T1000 (cell line): ENCODE measurements at regions not wholly inside any gene's neighbourhood (a gene's known extent, or its start where the extent isn't known, plus 50 kb on each side); places are given as distances from the start of the nearest gene placed in this dataset.
A peak's percentile ranks its signal among the peaks of the same experiment; 100 is the strongest.

Source experiments
- DNase-seq: peaks from one replicate; lab custom pipeline; 2025; ENCODE audit warnings: mixed read lengths; lab: John Stamatoyannopoulos, UW

- DNase-seq = no peak
Measured at GRCh38 chr2:55973673-55974072, 50.1 kb upstream of the EFEMP1 start.

DNA sequence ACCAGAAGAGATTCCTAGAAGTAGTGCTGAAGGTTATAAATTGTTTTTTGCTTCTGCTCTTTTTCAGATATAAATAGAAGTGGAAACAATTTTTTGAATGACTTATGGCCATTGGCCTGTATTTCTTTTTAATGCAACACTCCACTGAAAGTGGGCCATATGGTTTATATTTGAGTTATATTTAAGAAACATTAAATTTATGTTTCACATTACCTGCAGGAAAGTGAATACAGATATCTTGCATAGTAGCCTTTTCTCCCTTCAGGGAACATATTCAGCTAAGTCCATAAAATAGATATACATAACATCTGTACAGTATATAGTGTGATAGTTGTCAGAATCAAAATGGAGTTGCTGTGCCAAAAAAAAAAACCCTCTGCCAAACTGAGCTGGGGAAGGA lies 53.1 kb upstream of the EFEMP1 start:
- DNase-seq = no peak

DNA sequence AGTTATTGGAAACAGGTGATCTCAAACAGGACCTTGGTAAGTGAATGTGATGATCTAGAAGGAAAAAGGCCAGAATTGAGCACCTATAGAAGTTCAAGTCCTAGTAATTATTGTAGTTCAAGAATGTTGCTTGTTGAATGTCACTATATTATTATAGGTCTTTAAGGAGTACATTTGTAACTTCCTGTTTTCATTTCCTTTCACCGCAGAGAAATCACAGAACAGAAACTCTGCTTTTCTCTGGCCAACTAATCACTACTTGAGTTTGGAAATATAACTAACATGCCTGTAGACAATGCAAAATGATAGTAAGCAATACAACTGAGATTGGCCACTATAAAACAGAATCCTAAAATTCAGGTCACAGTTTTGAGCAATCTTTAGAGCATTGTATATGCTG lies 61.8 kb upstream of the EFEMP1 start:
- no peak for DNase-seq

DNA sequence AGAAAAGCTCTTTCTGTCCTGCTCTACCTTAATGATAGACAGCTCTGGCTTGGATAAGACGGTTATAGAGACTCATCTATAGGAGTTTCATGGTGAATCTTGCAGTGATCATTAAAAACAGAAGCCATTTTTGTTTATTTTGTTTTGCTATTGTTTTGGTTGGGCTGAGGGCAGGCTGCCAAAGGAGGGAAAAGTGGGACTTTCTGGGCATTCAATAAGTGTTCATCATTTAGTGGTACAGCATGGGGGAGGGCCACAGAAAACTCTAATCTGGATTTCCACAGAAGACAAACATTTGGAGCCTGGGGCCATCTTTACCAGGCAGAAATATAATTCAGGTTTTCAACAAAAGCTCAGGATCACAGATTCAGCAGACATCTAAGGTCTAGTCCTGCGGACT lies 62.4 kb upstream of the EFEMP1 start:
- no peak for DNase-seq

- no peak for DNase-seq
Measured at GRCh38 chr2:55986700-55987440, 63.3 kb upstream of the EFEMP1 start.

DNA sequence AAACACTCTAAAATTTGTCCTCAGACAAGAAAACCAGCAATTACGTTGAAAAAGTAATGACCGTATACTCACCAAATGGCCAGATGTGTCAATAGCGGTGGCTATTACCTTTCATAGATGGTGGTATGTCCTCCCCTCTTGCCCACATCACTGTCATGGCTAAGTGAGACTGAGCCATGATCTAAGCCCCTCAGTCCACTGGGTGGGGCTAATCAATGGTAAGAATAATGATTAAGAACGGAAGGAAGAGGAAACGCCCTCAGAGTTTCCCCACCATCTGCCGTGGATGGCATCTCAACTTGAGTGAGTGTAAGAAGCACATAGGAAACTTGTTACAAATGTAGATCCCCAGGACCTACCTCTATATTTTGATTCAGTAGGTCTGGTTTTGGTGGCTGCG lies 65.8 kb upstream of the EFEMP1 start:
- DNase-seq = no peak

GRCh38 chr2:55992455-55992854 lies 68.9 kb upstream of the EFEMP1 start:
- peak; percentile 66 for DNase-seq

GRCh38 chr2:55993685-55994084 lies 70.1 kb upstream of the EFEMP1 start:
- DNase-seq = no peak

DNA sequence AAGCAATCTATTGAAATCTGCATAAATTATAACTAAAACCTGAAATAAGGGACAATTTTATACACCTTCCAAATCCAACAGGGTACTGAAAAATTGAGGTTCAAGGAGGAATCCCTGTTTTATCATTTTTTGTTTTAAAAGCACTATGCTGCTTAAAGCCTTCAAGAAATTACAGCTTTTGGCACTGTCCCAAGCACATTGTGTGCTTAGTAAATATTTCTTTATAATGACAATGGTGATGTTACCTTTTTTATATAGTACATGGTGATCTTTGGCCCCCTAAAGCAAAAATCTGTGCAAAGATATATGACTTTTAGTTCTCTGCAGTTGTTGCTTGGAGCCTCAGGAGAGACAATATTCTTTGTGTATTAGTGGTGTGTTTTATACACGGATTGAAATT lies 71.6 kb upstream of the EFEMP1 start:
- no peak for DNase-seq

DNA sequence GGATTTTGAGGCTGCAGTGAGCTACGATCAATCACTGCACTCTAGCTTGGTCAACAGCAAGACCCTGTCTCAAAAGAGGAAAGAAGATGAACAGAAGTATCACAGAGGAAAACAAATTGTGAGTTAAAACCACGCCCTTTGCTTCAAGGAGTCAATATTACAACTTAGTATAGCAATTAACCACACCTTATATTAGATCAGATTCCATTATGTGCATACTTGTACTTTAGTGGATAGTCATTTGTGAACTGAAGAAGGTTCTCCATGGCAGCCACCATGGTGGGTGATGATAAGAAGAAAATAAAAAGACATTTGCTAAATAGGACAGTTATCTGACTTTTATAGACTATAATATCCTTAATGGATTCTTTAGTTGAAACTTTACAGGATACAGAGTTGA lies 72.3 kb upstream of the EFEMP1 start:
- DNase-seq = no peak

DNA sequence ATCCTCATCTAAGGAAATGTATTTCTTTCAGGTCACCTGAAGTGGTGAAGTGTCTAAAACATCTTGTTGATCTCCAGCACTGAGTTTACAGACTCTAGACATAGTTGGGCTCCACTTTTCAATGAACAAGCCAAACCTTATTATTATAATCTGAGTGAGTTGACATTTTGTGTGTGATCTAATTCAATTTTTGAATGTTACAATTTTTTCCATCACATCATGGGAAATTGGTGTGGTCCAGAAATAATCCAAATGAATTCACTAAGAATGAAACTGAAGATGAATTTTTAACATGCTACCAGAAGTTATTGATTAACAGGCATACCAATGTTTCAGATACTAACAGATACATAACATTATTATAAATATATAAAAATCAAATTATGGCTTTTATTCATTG lies 75.6 kb upstream of the EFEMP1 start:
- no peak for DNase-seq

GRCh38 chr2:55999790-56000189 lies 76.2 kb upstream of the EFEMP1 start:
- DNase-seq = no peak

GRCh38 chr2:56001947-56002346 lies 78.4 kb upstream of the EFEMP1 start:
- no peak for DNase-seq

DNA sequence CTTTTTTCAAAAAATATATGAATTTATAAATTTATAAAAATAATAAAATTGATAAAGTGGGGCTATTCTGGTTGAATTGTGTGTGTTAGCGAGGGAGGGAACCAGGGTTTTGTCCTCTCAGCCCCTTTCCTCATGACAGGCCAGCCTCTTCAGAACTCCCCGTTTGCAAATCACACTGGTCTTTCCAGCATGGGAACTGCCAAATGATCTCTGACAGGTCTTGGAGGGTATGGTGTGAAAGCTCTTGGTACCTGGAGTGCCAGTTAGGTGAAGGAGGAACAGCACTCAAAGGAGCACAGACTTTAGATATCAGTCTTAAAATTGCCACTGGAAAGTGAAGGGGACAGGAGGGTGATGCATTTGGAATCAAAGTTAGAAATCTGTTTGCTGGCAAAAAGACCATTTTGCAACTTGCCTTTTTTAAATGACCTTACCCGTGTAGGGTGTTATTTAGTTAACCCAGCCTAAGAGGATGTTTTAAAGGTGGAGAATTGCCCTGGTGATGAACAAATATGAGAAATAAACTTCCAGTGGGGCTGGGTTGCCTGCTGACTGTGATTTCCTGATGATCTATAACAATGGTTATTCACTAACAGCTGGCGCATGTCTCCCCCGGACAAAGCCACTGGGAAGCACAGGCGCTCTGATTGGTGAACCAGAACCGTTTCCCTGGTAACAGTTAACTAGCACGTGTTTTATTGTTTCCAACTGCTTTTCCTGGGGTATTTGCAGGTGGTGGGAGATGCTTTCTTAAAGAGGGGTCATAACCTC lies 85.3 kb upstream of the EFEMP1 start:
- no peak for DNase-seq

GRCh38 chr2:56009758-56010458 lies 86.3 kb upstream of the EFEMP1 start:
- DNase-seq = no peak

DNA sequence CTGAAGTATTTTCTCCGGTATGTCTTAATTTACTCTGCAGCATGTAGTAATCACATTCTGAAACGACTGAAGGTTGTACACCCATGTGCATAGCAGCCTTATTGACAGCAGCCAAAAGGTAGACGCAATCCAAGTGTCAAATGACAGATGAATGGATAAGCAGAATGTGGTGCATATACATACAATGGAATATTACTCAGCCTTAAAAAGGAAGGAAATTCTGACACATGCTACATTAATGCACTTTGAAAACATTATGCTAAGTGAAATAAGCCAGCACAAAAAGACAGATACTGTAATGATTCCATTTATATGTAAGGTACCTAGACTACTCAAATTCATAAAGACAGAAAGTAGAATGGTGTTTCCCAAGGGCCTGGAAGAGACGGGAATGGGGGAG lies 88.0 kb upstream of the EFEMP1 start:
- DNase-seq = no peak

GRCh38 chr2:56012221-56012765 lies 88.7 kb upstream of the EFEMP1 start:
- DNase-seq = no peak

GRCh38 chr2:56013475-56013874 lies 89.9 kb upstream of the EFEMP1 start:
- no peak for DNase-seq

DNA sequence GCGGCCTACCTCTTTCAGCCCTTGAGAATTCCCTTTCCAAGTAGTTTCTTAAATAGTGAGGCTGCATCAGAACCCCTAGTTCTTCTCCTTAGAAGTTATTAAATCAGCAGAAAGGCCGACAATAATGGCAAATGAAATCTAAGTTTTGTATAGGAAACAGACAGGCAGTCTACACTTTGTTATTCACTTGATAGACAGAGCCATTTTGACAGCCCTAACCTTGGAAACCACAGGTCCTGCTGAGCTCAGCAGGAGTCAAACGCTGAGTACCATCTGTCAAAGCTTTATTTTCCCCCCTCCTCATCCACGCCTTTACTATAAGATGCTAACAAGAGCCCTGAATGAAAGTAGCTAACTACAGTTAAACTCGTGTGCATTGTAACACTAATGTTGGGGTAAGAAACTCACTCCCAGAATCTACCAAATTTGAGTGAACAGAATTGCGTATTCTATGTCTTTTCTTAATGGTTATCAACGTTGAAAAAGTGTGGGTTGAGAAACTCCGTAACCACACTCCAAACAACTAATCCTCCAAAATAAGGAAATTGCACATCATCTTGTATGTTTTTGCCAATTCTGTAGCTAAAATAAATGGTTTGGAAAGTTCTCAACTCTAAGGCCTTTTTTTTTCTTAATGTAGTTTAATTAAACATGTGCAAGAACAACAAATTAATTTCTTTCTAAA lies 90.6 kb upstream of the EFEMP1 start:
- DNase-seq = no peak

DNA sequence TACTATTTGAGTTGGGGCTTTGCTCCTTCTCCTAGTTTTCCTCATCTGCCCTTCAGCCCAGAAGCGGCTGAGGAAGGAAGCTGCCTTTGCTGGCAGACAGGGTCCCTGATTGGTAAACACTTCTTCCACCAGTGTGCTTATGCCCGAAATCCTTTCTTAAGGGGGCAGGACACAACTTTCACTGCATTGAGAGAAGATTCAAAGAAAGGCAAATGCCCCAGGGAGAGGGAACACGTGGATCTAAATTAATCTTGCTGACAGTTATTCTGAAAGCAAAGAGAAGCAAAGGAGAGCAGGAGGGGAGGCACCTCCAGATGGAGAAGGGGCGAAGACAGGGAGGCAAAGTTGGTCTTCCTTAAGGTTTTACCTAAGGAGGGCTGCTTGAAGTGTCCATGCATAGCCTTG lies 92.1 kb upstream of the EFEMP1 start:
- DNase-seq = no peak

DNA sequence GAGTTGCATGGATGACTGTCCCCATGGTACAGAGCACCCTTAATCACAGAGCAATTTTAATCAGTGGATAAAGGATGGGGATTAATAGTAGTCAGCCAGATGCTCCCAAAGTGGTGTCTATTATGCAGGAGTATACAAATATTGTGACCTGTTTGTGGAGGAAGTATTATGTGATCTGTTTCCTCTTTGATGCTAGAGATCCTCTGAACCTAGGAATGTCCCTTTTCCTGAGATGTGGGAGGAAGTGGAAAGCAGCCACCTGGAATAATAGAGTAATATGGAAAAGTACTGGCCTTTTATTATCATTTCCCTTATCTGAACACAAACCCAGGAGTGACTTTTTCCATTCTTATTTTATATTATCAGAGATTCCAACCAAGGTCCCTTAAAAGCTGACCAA lies 94.2 kb upstream of the EFEMP1 start:
- DNase-seq = no peak

DNA sequence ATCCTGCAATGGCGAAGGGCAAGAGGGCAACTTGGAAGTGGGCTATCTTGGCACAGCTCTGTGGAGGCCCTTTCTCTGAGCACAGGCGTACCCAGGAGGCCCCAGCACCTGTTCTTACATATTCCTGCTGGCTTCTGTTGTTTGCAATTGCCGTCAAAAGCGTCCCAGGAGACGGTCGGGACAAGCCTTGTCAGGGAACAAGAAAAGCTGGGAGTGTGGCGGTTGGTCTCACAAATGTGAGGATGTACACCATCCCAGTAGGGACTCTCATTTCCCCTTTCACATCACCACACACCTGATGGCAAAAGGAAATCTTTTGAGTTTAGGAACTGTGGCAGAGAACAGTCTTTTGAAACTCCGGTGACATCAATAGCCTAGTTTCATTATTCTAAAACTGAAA lies 94.7 kb upstream of the EFEMP1 start:
- DNase-seq = no peak
